CD4-positive, alpha-beta T cell (primary cell): ENCODE measurements at regions not wholly inside any gene's neighbourhood (a gene's known extent, or its start where the extent isn't known, plus 50 kb on each side); places are given as distances from the start of the nearest gene placed in this dataset.

ENCODE experiments used
- ATAC-seq: fragments of 200-7000 bp; cut with Tn5 transposase; one replicate; pipeline ENCODE4 v1.10.0; 2022; ENCODE audit warnings: mild to moderate bottlenecking; ENCODE audit not compliant: poor library complexity
- CTCF ChIA-PET: fragments of 350-600 bp; sonication (Branson Sonifier 250); formaldehyde crosslinking; loops from one replicate; lab custom pipeline; 2021; ENCODE audit warnings: antibody characterized with exemption, inconsistent platforms; lab: Charles Lee
- POLR2A ChIA-PET: fragments of 350-600 bp; sonication (Branson Sonifier 250); formaldehyde crosslinking; loops from one replicate; lab custom pipeline; 2021; ENCODE audit warnings: antibody characterized with exemption, inconsistent platforms; lab: Charles Lee
- DNase-seq, 14 experiments: peaks; one replicate each; pipeline ENCODE4 v3.0.0-alpha.2; 2013 to 2020; ENCODE audit warnings: mixed read lengths in 2 of 14
- H3K27ac ChIP-seq, 2 donors: one replicate each; pipeline versions ENCODE4 v1.5.1 to v1.7.0; 2013; ENCODE audit warnings: low read length in 2 of 2, low read depth in 1 of 2, mild to moderate bottlenecking in 1 of 2
- H3K27me3 ChIP-seq, 2 experiments: 1 replicate in 1 of 2; 2 replicates in 1 of 2; pipeline versions ENCODE4 v1.6.1 to v1.7.0; 2013; ENCODE audit warnings: low read length in 2 of 2, control low read depth in 1 of 2, mild to moderate bottlenecking in 1 of 2, moderate library complexity in 1 of 2; ENCODE audit not compliant: insufficient read depth in 2 of 2, control insufficient read depth in 1 of 2
- H3K36me3 ChIP-seq: one replicate; pipeline ENCODE4 v1.6.1; 2013; ENCODE audit warnings: low read length, control low read depth; ENCODE audit not compliant: insufficient read depth
- H3K4me1 ChIP-seq: one replicate; pipeline ENCODE4 v1.6.1; 2013; ENCODE audit warnings: low read length, control low read depth; ENCODE audit not compliant: insufficient read depth
- H3K4me3 ChIP-seq: one replicate; pipeline ENCODE4 v1.5.1; 2013; ENCODE audit warnings: mild to moderate bottlenecking, low read length, moderate library complexity
- H3K9me3 ChIP-seq, 2 experiments: 1 replicate in 1 of 2; 2 replicates in 1 of 2; pipeline versions ENCODE4 v1.6.1 to v1.7.0; 2013; ENCODE audit warnings: low read length in 2 of 2, mild to moderate bottlenecking in 2 of 2, control low read depth in 1 of 2, moderate library complexity in 1 of 2; ENCODE audit not compliant: control insufficient read depth in 1 of 2, insufficient read depth in 1 of 2
- H3K27ac Mint-ChIP-seq: one replicate; pipeline ENCODE4 v1.8.0; 2020; ENCODE audit warnings: mixed read lengths
- H3K27me3 Mint-ChIP-seq: one replicate; pipeline ENCODE4 v1.8.0; 2021; ENCODE audit warnings: mixed read lengths
- H3K36me3 Mint-ChIP-seq: one replicate; pipeline ENCODE4 v1.8.0; 2021; ENCODE audit warnings: low read depth, mixed read lengths
- H3K4me1 Mint-ChIP-seq: one replicate; pipeline ENCODE4 v1.8.0; 2021; ENCODE audit warnings: low read depth, mixed read lengths
- H3K4me3 Mint-ChIP-seq: one replicate; pipeline ENCODE4 v1.8.0; 2020; ENCODE audit warnings: mild to moderate bottlenecking, mixed read lengths
- H3K9me3 Mint-ChIP-seq: one replicate; pipeline ENCODE4 v1.8.0; 2020; ENCODE audit warnings: mixed read lengths
- CTCF ChIP-seq: fragments of 200-600 bp; IDR thresholded peaks from one replicate; pipeline ENCODE4 v1.8.0; 2022; ENCODE audit warnings: antibody characterized with exemption, mild to moderate bottlenecking
- intact Hi-C, 2 experiments: fragments of 100-400 bp; cut with DNase I in 1 of 2; cut with micrococcal nuclease in 1 of 2; formaldehyde crosslinking; loops; one replicate each; pipeline versions ENCODE4 v1.15.1 to v1.9.0; 2023 to 2025; cut with DNase I, micrococcal nuclease

DNA sequence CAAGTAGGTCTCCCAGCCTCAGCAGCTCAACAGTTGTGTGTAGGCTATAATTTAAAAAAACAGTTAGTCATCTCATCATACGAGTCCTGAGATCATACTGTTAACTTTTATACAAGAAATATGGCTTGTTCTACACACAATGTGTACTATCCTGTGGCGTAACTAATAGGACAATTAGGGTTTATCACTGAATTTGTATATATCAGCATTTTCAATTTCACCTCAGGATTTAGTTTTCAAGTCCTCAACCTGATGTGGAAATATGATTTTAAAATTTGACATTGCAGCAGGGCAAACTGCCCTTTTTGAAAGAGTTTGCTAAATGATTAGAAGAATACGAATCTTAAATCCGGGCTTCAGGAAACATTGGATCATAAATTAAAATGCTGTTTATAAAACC, 237.2 kb upstream of the CTBP2 start:
- Mint-ChIP-seq H3K4me1 (no peaks in the 10 kb centered on the region), H3K4me3 (no peak overlapping the region), H3K27ac (no peak overlapping the region), H3K9me3 (peaks cover 5% of the 10 kb centered on the region), H3K36me3 (no peaks in the 10 kb centered on the region), H3K27me3 (no peaks in the 10 kb centered on the region)
- CTCF ChIA-PET: no interaction called here
- Histone ChIP-seq H3K4me1 (no peaks in the 10 kb centered on the region), H3K9me3 (no peaks in the 10 kb centered on the region), H3K27ac (no peak overlapping the region), H3K4me3 (no peak overlapping the region), H3K27me3 (no peaks in the 10 kb centered on the region), H3K36me3 (no peaks in the 10 kb centered on the region)
- intact Hi-C loops: no loop called here
- ATAC-seq (no peak), DNase-seq (no peak)
- POLR2A ChIA-PET: no interaction called here
- TF ChIP-seq CTCF: no peak

DNA sequence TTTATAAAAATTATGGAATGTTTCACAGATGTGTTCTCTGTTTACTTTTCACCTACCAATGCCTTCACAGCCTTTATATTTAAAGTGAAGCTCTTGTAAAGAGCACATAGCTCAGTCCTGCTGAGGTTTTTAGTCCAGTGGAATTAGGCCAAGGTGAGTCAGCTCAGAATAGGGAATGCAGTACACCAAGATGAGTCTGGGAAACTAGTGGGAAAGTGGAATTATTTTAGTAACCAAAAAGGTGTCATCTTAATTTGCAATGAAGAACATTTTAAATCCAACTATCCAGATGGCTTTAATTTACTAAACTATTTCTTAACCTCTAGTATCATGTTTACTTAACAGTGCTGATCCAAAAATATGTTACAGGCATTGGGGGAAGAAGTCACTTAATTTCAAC, 236.3 kb upstream of the CTBP2 start:
- CTCF ChIA-PET: no interaction called here
- H3K27ac Mint-ChIP-seq: no peak overlapping the region
- intact Hi-C loops: no loop called here
- POLR2A ChIA-PET: no interaction called here
- no peak for DNase-seq
- no peak for ATAC-seq
- no peak overlapping the region for H3K4me3 ChIP-seq
- no peaks in the 10 kb centered on the region for H3K9me3 ChIP-seq
- H3K4me3 Mint-ChIP-seq: no peak overlapping the region
- H3K36me3 ChIP-seq: no peaks in the 10 kb centered on the region
- H3K4me1 Mint-ChIP-seq: no peaks in the 10 kb centered on the region
- no peak overlapping the region for H3K27ac ChIP-seq
- H3K27me3 ChIP-seq: no peaks in the 10 kb centered on the region
- TF ChIP-seq CTCF: no peak
- peaks cover 4% of the 10 kb centered on the region for H3K9me3 Mint-ChIP-seq
- H3K36me3 Mint-ChIP-seq: no peaks in the 10 kb centered on the region
- no peaks in the 10 kb centered on the region for H3K4me1 ChIP-seq
- H3K27me3 Mint-ChIP-seq: no peaks in the 10 kb centered on the region

- TF ChIP-seq CTCF: no peak
- Mint-ChIP-seq H3K9me3 (peaks cover 9% of the 10 kb centered on the region), H3K27me3 (no peaks in the 10 kb centered on the region), H3K4me3 (no peak overlapping the region), H3K36me3 (no peaks in the 10 kb centered on the region), H3K4me1 (no peaks in the 10 kb centered on the region), H3K27ac (no peak overlapping the region)
- Histone ChIP-seq H3K27ac (no peak overlapping the region), H3K4me3 (no peak overlapping the region), H3K9me3 (peaks cover 3 to 7% of the 10 kb centered on the region in 2 experiments), H3K36me3 (no peaks in the 10 kb centered on the region), H3K4me1 (no peaks in the 10 kb centered on the region), H3K27me3 (no peaks in the 10 kb centered on the region)
- ATAC-seq (no peak), DNase-seq (no peak)
- ChIA-PET POLR2A (no interaction called here), CTCF (no interaction called here)
- intact Hi-C loops: no loop called here
Measured at GRCh38 chr10:125392609-125393008, 232.2 kb upstream of the CTBP2 start.
